HL-60 (cell line): ENCODE measurements at regions not wholly inside any gene's neighbourhood (a gene's known extent, or its start where the extent isn't known, plus 50 kb on each side); places are given as distances from the start of the nearest gene placed in this dataset.

ENCODE experiments used
- DNase-seq, 2 experiments: peaks; one replicate each; pipeline ENCODE4 v3.0.0-alpha.2; 2010 to 2020; ENCODE audit warnings: low read depth in 1 of 2, low spot score in 1 of 2
- H3K27ac ChIP-seq: fragments of 250-450 bp; sonication (Bioruptor Pico); replicated peaks from 2 replicates; pipeline ENCODE4 v1.5.1; 2020; ENCODE audit warnings: mild to moderate bottlenecking, moderate library complexity
- H3K27me3 ChIP-seq: fragments of 250-450 bp; sonication (Bioruptor Pico); 2 replicates; pipeline ENCODE4 v1.5.1; 2021; ENCODE audit warnings: mild to moderate bottlenecking, moderate library complexity; ENCODE audit not compliant: insufficient read depth, poor library complexity, severe bottlenecking
- H3K4me3 ChIP-seq: replicated peaks from 2 replicates; pipeline ENCODE4 v1.5.1; 2011; ENCODE audit warnings: mild to moderate bottlenecking, control low read depth, low read length; ENCODE audit not compliant: insufficient read depth
- GABPA ChIP-seq: IDR thresholded peaks from 2 replicates; pipeline ENCODE4 v1.6.1; 2012; ENCODE audit warnings: low read depth
- POLR2AphosphoS5 ChIP-seq: IDR thresholded peaks from 2 replicates; pipeline ENCODE4 v1.6.1; 2012; ENCODE audit warnings: low read depth
- SPI1 ChIP-seq: IDR thresholded peaks from 2 replicates; pipeline ENCODE4 v1.6.1; 2012; ENCODE audit warnings: low read depth, mild to moderate bottlenecking, borderline replicate concordance
- TF ChIP-seq, protein P1 (sequence below): IDR thresholded peaks from one replicate; pipeline ENCODE4 v1.5.1; 2011; ENCODE audit warnings: low read length, control low read depth, inconsistent platforms; ENCODE audit not compliant: insufficient read depth
- TF ChIP-seq, protein P2 (sequence below): IDR thresholded peaks from 2 replicates; pipeline ENCODE4 v1.6.1; 2012; ENCODE audit warnings: low read depth; ENCODE audit not compliant: insufficient replicate concordance

DNA sequence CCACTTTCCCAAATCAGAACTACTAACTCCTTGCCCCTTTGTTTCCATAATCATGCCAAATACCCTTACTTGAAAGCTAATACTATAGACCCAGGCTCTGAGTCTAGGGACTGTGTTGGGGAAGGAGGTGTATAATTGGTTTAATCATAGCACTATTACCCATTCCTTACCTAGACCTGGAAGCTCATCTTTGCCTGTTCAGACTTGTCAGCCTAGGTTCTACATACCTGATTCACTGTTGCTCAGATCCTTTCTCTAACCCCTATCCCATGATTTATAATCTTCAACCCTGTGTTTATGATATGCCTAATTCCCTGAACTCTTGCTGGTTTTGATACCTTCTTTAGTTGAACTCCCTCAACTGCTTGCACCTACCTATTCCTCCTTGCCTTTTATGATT, 123.1 kb upstream of the GRIA3 start:
- TF ChIP-seq SPI1, result no peak
- TF ChIP-seq POLR2AphosphoS5, result no peak
- TF ChIP-seq, protein P1, sequence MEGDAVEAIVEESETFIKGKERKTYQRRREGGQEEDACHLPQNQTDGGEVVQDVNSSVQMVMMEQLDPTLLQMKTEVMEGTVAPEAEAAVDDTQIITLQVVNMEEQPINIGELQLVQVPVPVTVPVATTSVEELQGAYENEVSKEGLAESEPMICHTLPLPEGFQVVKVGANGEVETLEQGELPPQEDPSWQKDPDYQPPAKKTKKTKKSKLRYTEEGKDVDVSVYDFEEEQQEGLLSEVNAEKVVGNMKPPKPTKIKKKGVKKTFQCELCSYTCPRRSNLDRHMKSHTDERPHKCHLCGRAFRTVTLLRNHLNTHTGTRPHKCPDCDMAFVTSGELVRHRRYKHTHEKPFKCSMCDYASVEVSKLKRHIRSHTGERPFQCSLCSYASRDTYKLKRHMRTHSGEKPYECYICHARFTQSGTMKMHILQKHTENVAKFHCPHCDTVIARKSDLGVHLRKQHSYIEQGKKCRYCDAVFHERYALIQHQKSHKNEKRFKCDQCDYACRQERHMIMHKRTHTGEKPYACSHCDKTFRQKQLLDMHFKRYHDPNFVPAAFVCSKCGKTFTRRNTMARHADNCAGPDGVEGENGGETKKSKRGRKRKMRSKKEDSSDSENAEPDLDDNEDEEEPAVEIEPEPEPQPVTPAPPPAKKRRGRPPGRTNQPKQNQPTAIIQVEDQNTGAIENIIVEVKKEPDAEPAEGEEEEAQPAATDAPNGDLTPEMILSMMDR, result no peak
- TF ChIP-seq GABPA, result no peak
- TF ChIP-seq, protein P2, sequence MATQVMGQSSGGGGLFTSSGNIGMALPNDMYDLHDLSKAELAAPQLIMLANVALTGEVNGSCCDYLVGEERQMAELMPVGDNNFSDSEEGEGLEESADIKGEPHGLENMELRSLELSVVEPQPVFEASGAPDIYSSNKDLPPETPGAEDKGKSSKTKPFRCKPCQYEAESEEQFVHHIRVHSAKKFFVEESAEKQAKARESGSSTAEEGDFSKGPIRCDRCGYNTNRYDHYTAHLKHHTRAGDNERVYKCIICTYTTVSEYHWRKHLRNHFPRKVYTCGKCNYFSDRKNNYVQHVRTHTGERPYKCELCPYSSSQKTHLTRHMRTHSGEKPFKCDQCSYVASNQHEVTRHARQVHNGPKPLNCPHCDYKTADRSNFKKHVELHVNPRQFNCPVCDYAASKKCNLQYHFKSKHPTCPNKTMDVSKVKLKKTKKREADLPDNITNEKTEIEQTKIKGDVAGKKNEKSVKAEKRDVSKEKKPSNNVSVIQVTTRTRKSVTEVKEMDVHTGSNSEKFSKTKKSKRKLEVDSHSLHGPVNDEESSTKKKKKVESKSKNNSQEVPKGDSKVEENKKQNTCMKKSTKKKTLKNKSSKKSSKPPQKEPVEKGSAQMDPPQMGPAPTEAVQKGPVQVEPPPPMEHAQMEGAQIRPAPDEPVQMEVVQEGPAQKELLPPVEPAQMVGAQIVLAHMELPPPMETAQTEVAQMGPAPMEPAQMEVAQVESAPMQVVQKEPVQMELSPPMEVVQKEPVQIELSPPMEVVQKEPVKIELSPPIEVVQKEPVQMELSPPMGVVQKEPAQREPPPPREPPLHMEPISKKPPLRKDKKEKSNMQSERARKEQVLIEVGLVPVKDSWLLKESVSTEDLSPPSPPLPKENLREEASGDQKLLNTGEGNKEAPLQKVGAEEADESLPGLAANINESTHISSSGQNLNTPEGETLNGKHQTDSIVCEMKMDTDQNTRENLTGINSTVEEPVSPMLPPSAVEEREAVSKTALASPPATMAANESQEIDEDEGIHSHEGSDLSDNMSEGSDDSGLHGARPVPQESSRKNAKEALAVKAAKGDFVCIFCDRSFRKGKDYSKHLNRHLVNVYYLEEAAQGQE, result no peak
- Histone ChIP-seq H3K27ac (no peak overlapping the region), H3K27me3 (no peaks in the 10 kb centered on the region), H3K4me3 (no peak overlapping the region)
- no peak for DNase-seq

DNA sequence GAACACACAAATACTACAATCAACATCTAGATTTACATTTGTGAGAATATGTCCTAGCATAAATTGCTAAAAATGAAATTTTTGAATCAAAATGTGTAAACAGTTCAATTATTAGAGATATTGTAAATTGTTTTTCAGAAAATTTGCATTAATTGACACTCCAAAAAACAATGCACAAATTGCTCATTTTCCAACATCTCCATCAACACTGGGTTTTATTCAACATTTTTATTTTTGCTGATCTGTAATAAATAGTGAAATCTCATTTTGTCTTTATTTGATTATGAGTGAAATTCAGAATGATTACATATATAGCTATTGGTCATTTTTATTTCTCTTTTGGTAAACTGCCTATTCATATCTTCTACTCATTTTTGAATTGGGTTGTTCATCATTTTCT, 120.0 kb upstream of the GRIA3 start:
- no peak for DNase-seq
- TF ChIP-seq GABPA (no peak), SPI1 (no peak), POLR2AphosphoS5 (no peak)
- TF ChIP-seq, protein P1, result no peak
- TF ChIP-seq, protein P2, result no peak
- H3K27ac ChIP-seq, result no peak overlapping the region
- H3K27me3 ChIP-seq, result no peaks in the 10 kb centered on the region
- no peak overlapping the region for H3K4me3 ChIP-seq

DNA sequence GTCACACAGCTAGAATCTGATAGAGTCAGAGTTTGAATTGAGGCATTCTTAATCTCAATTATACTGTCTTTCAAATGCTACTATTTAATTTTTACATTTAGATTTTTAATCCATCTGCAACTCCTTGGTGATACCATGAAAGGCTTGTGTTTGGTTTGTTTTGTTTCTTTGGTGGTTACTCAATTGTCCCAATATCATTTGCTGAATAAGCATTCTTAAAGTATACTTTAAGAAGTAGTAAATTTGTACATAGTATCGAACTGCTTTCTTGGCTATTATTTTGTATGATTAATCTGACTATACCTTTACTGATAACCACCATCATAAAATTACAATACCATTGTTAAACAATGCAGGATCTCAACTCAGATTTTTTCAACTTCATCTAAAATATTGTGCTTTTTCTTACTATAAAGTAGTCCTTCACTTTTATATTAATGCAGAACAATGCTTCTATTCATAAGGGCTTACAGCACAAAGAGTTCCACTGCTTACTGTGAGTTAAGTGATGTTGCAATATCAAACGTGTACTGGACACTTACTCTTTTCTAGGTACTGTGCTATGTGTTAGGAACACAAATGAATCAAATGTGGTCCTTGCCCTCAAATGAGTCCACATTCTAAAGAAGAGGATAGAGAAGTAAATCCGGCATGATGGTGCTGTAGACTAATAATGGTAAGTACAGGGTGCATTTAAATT, 111.2 kb upstream of the GRIA3 start:
- H3K4me3 ChIP-seq, result no peak overlapping the region
- no peak for DNase-seq
- no peak overlapping the region for H3K27ac ChIP-seq
- H3K27me3 ChIP-seq, result no peaks in the 10 kb centered on the region
- TF ChIP-seq GABPA (no peak), POLR2AphosphoS5 (no peak), SPI1 (no peak)
- TF ChIP-seq, protein P2, result no peak
- TF ChIP-seq, protein P1, result no peak
